ENCODE measurements at regions not wholly inside any gene's neighbourhood (a gene's known extent, or its start where the extent isn't known, plus 50 kb on each side); places are given as distances from the start of the nearest gene placed in this dataset.

GRCh38 chr12:91913124-91913523 is 232.5 kb downstream of the BTG1 start:
- Histone ChIP-seq H3K4me3 (no peak overlapping the region), H3K27me3 (ENCODE audit: low read depth) (no peaks in the 10 kb centered on the region), H3K36me3 (no peaks in the 10 kb centered on the region), H3K27ac (replicated peaks) (no peak overlapping the region), H3K9me3 (replicated peaks) (no peaks in the 10 kb centered on the region), H3K4me1 (no peaks in the 10 kb centered on the region)
- intact Hi-C loops (cut with micrococcal nuclease) = no loop called here
- TF ChIP-seq, protein P1, sequence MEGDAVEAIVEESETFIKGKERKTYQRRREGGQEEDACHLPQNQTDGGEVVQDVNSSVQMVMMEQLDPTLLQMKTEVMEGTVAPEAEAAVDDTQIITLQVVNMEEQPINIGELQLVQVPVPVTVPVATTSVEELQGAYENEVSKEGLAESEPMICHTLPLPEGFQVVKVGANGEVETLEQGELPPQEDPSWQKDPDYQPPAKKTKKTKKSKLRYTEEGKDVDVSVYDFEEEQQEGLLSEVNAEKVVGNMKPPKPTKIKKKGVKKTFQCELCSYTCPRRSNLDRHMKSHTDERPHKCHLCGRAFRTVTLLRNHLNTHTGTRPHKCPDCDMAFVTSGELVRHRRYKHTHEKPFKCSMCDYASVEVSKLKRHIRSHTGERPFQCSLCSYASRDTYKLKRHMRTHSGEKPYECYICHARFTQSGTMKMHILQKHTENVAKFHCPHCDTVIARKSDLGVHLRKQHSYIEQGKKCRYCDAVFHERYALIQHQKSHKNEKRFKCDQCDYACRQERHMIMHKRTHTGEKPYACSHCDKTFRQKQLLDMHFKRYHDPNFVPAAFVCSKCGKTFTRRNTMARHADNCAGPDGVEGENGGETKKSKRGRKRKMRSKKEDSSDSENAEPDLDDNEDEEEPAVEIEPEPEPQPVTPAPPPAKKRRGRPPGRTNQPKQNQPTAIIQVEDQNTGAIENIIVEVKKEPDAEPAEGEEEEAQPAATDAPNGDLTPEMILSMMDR (IDR thresholded peaks at IDR 0.05; ENCODE audit: borderline replicate concordance) = no peak
- no peak for DNase-seq

- Histone ChIP-seq H3K27ac (replicated peaks) (no peak overlapping the region), H3K4me1 (no peaks in the 10 kb centered on the region), H3K9me3 (replicated peaks) (no peaks in the 10 kb centered on the region), H3K27me3 (ENCODE audit: low read depth) (no peaks in the 10 kb centered on the region), H3K36me3 (no peaks in the 10 kb centered on the region), H3K4me3 (no peak overlapping the region)
- intact Hi-C loops (cut with micrococcal nuclease) = no loop called here
- DNase-seq = no peak
- TF ChIP-seq, protein P1 (IDR thresholded peaks at IDR 0.05; ENCODE audit: borderline replicate concordance) = no peak
Measured at GRCh38 chr12:91912178-91912577, 233.5 kb downstream of the BTG1 start.

- Histone ChIP-seq H3K27me3 (ENCODE audit: low read depth) (no peaks in the 10 kb centered on the region), H3K4me1 (no peaks in the 10 kb centered on the region), H3K9me3 (replicated peaks) (no peaks in the 10 kb centered on the region), H3K27ac (replicated peaks) (no peak overlapping the region), H3K36me3 (no peaks in the 10 kb centered on the region), H3K4me3 (no peak overlapping the region)
- TF ChIP-seq, protein P1 (IDR thresholded peaks at IDR 0.05; ENCODE audit: borderline replicate concordance) = no peak
- no peak for DNase-seq
- intact Hi-C loops (cut with micrococcal nuclease) = no loop called here
Measured at GRCh38 chr12:91910871-91911388, 234.7 kb downstream of the BTG1 start.

DNA sequence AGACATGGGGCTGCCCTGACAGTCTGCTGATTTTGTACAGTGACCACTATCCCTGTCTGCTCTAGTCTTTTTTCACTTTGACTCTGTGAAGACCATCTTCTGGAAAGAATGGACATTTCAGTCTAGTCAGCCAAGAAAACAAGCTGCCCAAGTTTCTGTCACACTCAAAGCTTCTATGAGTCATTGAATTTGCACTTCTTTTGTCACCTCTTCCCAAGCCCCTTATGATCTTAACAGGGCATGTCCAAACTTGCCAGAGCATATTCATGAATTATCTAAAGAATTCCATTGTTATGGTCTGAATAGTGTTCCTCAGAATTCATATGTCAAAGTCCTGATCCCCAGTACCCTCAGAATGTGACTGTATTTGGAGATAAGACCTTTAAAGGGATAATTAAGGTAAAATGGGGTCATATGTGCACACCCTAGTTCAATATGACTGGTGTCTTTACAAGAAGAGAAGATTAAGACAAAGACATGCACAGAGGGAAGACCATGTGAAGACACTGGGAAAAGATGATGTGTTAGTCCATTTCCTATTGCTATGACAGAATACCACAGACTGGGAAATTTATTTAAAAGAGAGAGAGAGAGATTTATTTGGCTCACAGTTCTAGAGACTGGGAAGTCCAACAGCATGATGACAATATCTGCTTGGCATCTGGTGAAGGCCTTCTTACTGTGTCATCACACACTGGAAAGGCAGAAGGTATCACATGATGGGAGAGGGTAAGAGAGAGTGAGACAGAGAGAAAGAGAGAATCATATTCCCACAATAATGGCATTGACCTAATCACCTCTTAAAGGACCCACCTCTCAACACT is 242.6 kb downstream of the BTG1 start:
- DNase-seq = no peak
- TF ChIP-seq, protein P1 (IDR thresholded peaks at IDR 0.05; ENCODE audit: borderline replicate concordance) = no peak

DNA sequence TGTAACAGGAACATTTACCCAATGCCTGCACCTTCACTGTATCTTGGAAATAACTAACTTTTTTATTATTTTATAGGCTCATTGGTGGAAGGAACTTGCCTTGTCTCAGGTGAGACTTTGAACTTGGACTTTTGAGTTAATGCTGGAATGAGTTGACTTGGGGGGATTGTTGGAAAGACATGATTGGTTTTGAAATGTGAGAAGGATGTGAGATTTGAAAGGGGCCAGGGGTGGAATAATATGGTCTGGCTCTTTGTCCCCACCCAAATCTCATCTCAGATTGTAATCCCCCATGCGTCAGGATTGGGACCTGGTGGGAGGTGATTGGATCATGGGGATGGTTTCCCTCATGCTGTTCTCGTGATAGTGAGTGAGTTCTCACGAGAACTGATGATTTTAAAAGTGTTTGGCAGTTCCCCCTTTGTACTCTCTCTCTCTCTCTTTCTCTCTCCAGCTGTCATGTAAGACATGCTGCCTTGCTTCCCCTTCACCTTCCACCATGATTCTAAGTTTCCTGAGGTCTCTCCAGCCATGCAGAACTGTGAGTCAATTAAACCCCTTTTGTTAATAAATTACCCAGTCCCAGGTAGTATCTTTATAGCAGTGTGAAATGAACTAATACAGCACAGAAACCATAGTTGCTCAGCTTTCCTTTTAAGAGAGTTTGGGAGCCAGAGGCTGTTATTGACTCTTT is 244.1 kb downstream of the BTG1 start:
- Histone ChIP-seq H3K4me3 (no peak overlapping the region), H3K27ac (replicated peaks) (no peak overlapping the region), H3K36me3 (no peaks in the 10 kb centered on the region), H3K9me3 (replicated peaks) (peaks cover 8% of the 10 kb centered on the region), H3K27me3 (ENCODE audit: low read depth) (no peaks in the 10 kb centered on the region), H3K4me1 (peaks cover 14% of the 10 kb centered on the region)
- TF ChIP-seq, protein P1 (IDR thresholded peaks at IDR 0.05; ENCODE audit: borderline replicate concordance) = no peak
- no peak for DNase-seq
- intact Hi-C loops (cut with micrococcal nuclease) = no loop called here

More for the DNA sequence above, 242.6 kb downstream of the BTG1 start:
- Histone ChIP-seq H3K4me3 (no peak overlapping the region), H3K27me3 (ENCODE audit: low read depth) (no peaks in the 10 kb centered on the region), H3K27ac (replicated peaks) (no peak overlapping the region), H3K36me3 (no peaks in the 10 kb centered on the region), H3K4me1 (peaks cover 6% of the 10 kb centered on the region), H3K9me3 (replicated peaks) (peaks cover 8% of the 10 kb centered on the region)
- intact Hi-C loops (cut with micrococcal nuclease) = no loop called here

Measured in left ventricle myocardium inferior (tissue), 1 donor.